Ishikawa (cell line): ENCODE measurements at regions not wholly inside any gene's neighbourhood (a gene's known extent, or its start where the extent isn't known, plus 50 kb on each side); places are given as distances from the start of the nearest gene placed in this dataset.
A peak's percentile ranks its signal among the peaks of the same experiment; 100 is the strongest.

Experiments used
- CEBPB ChIP-seq: IDR thresholded peaks from 2 replicates; pipeline ENCODE4 v1.6.1; 2012
- CREB1 ChIP-seq: IDR thresholded peaks from 2 replicates; pipeline ENCODE4 v1.6.1; 2012; ENCODE audit warnings: low read depth
- EGR1 ChIP-seq: IDR thresholded peaks from 2 replicates; pipeline ENCODE4 v1.6.1; 2012
- EP300 ChIP-seq: IDR thresholded peaks from 2 replicates; pipeline ENCODE4 v1.6.1; 2012; ENCODE audit warnings: borderline replicate concordance
- FOXM1 ChIP-seq: IDR thresholded peaks from 2 replicates; pipeline ENCODE4 v1.6.1; 2012; ENCODE audit warnings: low read depth, borderline replicate concordance
- MAX ChIP-seq: IDR thresholded peaks from 2 replicates; pipeline ENCODE4 v1.6.1; 2012
- NFIC ChIP-seq: IDR thresholded peaks from 2 replicates; pipeline ENCODE4 v1.6.1; 2012
- RAD21 ChIP-seq: IDR thresholded peaks from 2 replicates; pipeline ENCODE4 v1.6.1; 2012; ENCODE audit warnings: low read depth
- REST ChIP-seq: IDR thresholded peaks from 2 replicates; pipeline ENCODE4 v1.6.1; 2012; ENCODE audit warnings: low read depth, mild to moderate bottlenecking
- TAF1 ChIP-seq: IDR thresholded peaks from 2 replicates; pipeline ENCODE4 v1.6.1; 2012; ENCODE audit warnings: low read depth, mild to moderate bottlenecking
- TCF12 ChIP-seq: IDR thresholded peaks from 2 replicates; pipeline ENCODE4 v1.6.1; 2012; ENCODE audit warnings: low read depth
- TEAD4 ChIP-seq: IDR thresholded peaks from 2 replicates; pipeline ENCODE4 v1.6.1; 2012
- USF1 ChIP-seq: IDR thresholded peaks from 2 replicates; pipeline ENCODE4 v1.6.1; 2012
- YY1 ChIP-seq: IDR thresholded peaks from 2 replicates; pipeline ENCODE4 v1.6.1; 2012; ENCODE audit warnings: low read depth
- ZBTB7A ChIP-seq: IDR thresholded peaks from 2 replicates; pipeline ENCODE4 v1.6.1; 2012; ENCODE audit warnings: low read depth

- TF ChIP-seq EP300 (no peak), TCF12 (no peak), RAD21 (no peak), CEBPB (no peak), ZBTB7A (no peak), CREB1 (no peak), USF1 (no peak), REST (no peak), YY1 (no peak), TAF1 (no peak), FOXM1 (no peak), EGR1 (no peak), NFIC (no peak), MAX (no peak), TEAD4 (no peak)
Measured at GRCh38 chr13:89169951-89170350, 1498.8 kb downstream of the SLITRK5 start.

GRCh38 chr13:89181041-89181440 lies 1509.9 kb downstream of the SLITRK5 start:
- TF ChIP-seq FOXM1 (no peak), TEAD4 (no peak), USF1 (no peak), EGR1 (no peak), CEBPB (no peak), YY1 (no peak), REST (no peak), RAD21 (no peak), TCF12 (no peak), EP300 (no peak), TAF1 (no peak)

GRCh38 chr13:89199138-89199537 lies 1528.0 kb downstream of the SLITRK5 start:
- TF ChIP-seq EP300, result no peak
- TF ChIP-seq NFIC, result no peak
- no peak for TF ChIP-seq REST
- no peak for TF ChIP-seq YY1
- no peak for TF ChIP-seq RAD21
- no peak for TF ChIP-seq TEAD4
- no peak for TF ChIP-seq CEBPB
- no peak for TF ChIP-seq TAF1
- no peak for TF ChIP-seq ZBTB7A
- no peak for TF ChIP-seq USF1
- TF ChIP-seq FOXM1, result no peak
- no peak for TF ChIP-seq TCF12

GRCh38 chr13:89204435-89204834 lies 1533.3 kb downstream of the SLITRK5 start:
- TF ChIP-seq CREB1 (no peak), NFIC (peak; percentile 39; the same call in 1 of the 2 replicates), TEAD4 (peak; percentile 81), YY1 (no peak), CEBPB (peak; percentile 93), EP300 (peak; percentile 84), ZBTB7A (no peak), MAX (no peak), RAD21 (no peak), FOXM1 (peak; percentile 76)
